ENCODE measurements at regions not wholly inside any gene's neighbourhood (a gene's known extent, or its start where the extent isn't known, plus 50 kb on each side); places are given as distances from the start of the nearest gene placed in this dataset.

- no peak for DNase-seq
Observed at GRCh38 chr10:120385992-120386391, 71.0 kb upstream of the PLPP4 start.

DNA sequence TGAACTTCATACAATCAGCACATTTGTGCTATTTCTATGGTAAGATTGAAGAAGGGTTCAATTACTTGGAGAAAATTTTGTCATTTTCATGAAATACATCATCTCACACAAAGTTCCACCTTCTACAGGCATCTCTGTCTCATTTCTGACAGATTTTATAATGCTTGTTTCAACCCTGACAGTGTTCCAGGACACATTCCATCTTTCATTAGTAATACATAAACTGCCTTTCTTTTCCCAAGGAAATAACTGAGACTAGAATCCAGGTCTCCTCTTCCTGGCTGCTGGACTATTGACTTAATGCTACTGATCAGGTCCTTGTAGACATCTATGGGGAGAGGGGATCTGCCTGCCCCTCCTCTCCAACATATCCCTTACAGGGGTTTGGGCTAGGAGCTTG, 70.1 kb upstream of the PLPP4 start:
- no peak for DNase-seq

GRCh38 chr10:120387326-120387725, 69.7 kb upstream of the PLPP4 start:
- DNase-seq = no peak

DNA sequence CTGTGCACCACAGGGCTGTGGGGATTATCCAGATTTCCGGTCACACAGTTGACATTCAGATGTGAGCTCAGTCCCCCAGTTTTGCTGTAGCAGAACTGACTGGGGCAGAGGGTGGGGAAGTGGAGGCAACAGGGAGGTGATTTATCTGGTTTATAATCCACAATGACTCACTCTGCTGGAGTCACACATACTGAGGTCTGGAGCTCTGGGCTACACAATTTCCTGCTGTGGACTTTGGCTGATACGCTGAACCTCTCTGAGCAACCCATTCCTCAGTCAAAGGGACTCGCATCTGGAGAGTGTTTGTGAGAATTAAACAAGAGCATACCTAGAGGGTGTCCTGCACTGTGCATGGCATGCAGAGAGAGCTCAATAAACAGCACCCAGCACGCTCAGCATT, 64.8 kb upstream of the PLPP4 start:
- no peak for DNase-seq

DNA sequence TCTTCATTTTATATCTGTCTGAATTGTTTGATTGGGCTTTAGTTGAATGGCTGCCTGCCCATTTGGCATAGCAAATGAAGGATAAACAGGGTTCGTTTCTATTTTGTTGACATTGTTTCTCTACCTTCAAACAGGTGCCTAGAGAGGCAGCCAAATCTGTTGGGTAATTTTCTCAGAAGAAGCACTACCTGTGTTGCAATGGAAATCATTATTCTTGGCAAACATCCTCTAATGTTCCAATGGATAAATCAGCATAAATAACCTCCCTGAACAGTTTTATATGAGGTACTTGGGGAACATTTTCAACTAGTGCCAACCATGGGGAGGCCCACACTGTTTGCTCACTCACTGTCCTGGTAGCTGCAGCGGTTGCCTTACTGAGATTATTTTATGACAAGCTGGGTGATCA, 64.4 kb upstream of the PLPP4 start:
- no peak for DNase-seq

GRCh38 chr10:120394446-120394845, 62.6 kb upstream of the PLPP4 start:
- no peak for DNase-seq

DNA sequence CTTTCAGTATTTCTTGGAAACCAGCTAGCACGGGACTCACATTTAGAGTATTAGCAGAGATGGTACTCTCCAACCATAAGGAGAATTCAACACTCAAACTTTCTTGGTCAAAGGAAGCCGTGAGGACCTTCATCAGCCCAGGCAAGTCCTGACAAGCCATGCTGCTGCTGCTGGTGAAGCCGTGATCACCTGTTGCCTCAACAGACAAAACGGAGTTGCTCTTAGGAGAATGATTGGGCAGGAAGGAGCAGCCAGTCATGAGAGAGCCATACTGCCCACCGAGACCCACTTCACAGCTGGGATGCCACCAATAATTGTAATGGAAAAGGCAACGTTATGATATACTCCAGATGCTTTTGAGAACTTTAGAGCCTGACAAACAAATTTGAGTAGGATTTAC, 60.8 kb upstream of the PLPP4 start:
- no peak for DNase-seq

GRCh38 chr10:120398180-120398579, 58.8 kb upstream of the PLPP4 start:
- DNase-seq = no peak

DNA sequence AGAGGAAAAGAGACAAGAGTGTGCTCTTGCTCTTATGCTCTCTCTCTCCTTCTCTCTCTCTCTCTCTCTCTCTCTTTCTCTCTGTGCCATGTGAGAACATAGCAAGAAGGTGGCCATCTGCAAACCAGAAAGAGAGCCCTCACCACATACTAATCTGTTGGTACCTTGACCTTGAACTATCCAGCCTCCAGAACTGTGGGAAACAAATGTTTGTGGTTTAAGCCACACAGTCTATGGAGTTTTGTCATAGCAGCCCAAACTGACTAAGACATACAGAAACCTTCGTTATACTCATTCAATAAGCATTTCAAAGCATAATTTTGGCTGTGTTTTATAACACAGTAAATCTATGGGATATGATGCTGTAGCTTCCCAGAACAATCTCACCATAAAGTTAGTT, 56.4 kb upstream of the PLPP4 start:
- no peak for DNase-seq

GRCh38 chr10:120402147-120402766, 54.8 kb upstream of the PLPP4 start:
- DNase-seq = no peak

DNA sequence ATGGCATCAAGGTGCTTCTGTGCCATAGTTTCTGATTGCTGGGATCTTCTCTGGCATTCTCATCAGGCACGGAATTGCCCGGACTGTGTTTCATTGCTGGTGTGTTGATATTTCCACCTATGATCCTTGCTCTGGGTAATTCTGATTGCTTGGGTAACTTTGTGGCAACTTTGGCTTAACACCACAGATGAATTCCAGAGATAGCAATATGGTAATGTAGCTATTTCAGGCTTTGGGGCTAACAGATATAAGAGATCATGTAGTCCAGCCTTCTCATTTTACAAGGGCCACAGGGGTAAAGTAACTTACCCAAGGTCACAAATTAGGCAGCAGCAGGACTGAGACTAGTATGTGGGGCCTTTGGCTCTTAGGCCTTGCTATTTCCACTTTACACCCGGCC, 53.9 kb upstream of the PLPP4 start:
- DNase-seq = no peak

- no peak for DNase-seq
Observed at GRCh38 chr10:120406376-120406775, 50.7 kb upstream of the PLPP4 start.
